Sigmoid colon (tissue), 4 donors: ENCODE measurements at regions not wholly inside any gene's neighbourhood (a gene's known extent, or its start where the extent isn't known, plus 50 kb on each side); places are given as distances from the start of the nearest gene placed in this dataset.

ENCODE experiments used
- POLR2A ChIP-seq, 2 donors: fragments of 450-650 bp; IDR thresholded peaks; one replicate each; pipeline ENCODE4 v1.6.1; 2016; ENCODE audit warnings: antibody characterized with exemption in 2 of 2, mild to moderate bottlenecking in 2 of 2, moderate library complexity in 2 of 2
- POLR2AphosphoS5 ChIP-seq, 4 donors: sonication (generic); formaldehyde crosslinking; IDR thresholded peaks; one replicate each; pipeline ENCODE4 v1.6.1; 2017; ENCODE audit warnings: antibody characterized with exemption in 4 of 4
- TF ChIP-seq, protein P1 (sequence below), 4 experiments: fragments of 450-650 bp in 3 of 4; fragments of 200-600 bp in 1 of 4; IDR thresholded peaks; one replicate each; pipeline ENCODE4 v1.5.1; 2016 to 2019; ENCODE audit warnings: antibody characterized with exemption in 4 of 4, mild to moderate bottlenecking in 3 of 4, moderate library complexity in 2 of 4

DNA sequence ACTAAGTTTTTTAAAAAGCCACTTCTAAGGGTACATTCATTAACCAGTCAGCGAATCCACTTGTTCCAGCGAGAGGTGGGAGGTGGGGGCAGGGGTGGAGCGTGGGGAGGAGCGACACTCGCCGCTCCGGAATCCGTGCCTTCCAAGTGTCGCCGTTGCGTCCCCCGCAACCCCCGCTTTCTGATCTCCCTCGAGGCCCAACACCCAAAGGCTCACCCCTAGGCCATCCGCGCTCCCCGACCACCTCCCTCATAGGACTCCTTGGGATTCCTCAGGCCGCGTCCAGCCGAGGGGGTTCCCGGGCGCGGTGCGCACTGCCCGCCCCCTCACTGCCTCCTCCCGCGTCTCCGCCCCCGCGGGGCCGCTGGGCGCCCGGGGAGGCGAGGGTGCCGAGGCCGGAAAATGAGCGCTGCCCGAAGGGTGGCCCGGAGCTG lies 108.1 kb upstream of the STOX2 start:
- no peak for TF ChIP-seq POLR2A (IDR thresholded peaks at IDR 0.05)
- TF ChIP-seq, protein P1, sequence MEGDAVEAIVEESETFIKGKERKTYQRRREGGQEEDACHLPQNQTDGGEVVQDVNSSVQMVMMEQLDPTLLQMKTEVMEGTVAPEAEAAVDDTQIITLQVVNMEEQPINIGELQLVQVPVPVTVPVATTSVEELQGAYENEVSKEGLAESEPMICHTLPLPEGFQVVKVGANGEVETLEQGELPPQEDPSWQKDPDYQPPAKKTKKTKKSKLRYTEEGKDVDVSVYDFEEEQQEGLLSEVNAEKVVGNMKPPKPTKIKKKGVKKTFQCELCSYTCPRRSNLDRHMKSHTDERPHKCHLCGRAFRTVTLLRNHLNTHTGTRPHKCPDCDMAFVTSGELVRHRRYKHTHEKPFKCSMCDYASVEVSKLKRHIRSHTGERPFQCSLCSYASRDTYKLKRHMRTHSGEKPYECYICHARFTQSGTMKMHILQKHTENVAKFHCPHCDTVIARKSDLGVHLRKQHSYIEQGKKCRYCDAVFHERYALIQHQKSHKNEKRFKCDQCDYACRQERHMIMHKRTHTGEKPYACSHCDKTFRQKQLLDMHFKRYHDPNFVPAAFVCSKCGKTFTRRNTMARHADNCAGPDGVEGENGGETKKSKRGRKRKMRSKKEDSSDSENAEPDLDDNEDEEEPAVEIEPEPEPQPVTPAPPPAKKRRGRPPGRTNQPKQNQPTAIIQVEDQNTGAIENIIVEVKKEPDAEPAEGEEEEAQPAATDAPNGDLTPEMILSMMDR (IDR thresholded peaks at IDR 0.05): no peak
- TF ChIP-seq POLR2AphosphoS5 (IDR thresholded peaks at IDR 0.05): peak in 3 of 4 donors; percentile 9 to 40 (median 37)
